Endodermal cell (in vitro differentiated cells): ENCODE measurements at regions not wholly inside any gene's neighbourhood (a gene's known extent, or its start where the extent isn't known, plus 50 kb on each side); places are given as distances from the start of the nearest gene placed in this dataset.

ENCODE experiments used
- DNase-seq: peaks from one replicate; pipeline ENCODE4 v3.0.0-alpha.2; 2017
- H3K27ac ChIP-seq: 2 replicates; pipeline ENCODE4 v1.5.1; 2013; ENCODE audit warnings: mild to moderate bottlenecking, low read depth, low read length, moderate library complexity
- H3K27me3 ChIP-seq: 2 replicates; pipeline ENCODE4 v1.6.1; 2013; ENCODE audit warnings: mild to moderate bottlenecking, low read length, moderate library complexity; ENCODE audit not compliant: insufficient read depth, control insufficient read depth, poor library complexity, severe bottlenecking
- H3K36me3 ChIP-seq: 2 replicates; pipeline ENCODE4 v1.7.0; 2013; ENCODE audit warnings: mild to moderate bottlenecking, low read length, moderate library complexity; ENCODE audit not compliant: control insufficient read depth, insufficient read depth
- H3K4me1 ChIP-seq: one replicate; pipeline ENCODE4 v1.7.0; 2013; ENCODE audit warnings: low read length; ENCODE audit not compliant: control insufficient read depth, insufficient read depth
- H3K4me3 ChIP-seq: 2 replicates; pipeline ENCODE4 v1.5.1; 2013; ENCODE audit warnings: mild to moderate bottlenecking, low read length, moderate library complexity
- H3K9ac ChIP-seq: 2 replicates; pipeline ENCODE4 v1.6.1; 2013; ENCODE audit warnings: mild to moderate bottlenecking, low read length, moderate library complexity; ENCODE audit not compliant: poor library complexity, severe bottlenecking; ENCODE audit errors: extremely low read depth
- H3K9me3 ChIP-seq: 2 replicates; pipeline ENCODE4 v1.6.1; 2013; ENCODE audit warnings: mild to moderate bottlenecking, low read length, moderate library complexity; ENCODE audit not compliant: control insufficient read depth
- H3K27ac Mint-ChIP-seq: 2 replicates; pipeline ENCODE4 v1.8.0; 2020; ENCODE audit warnings: mixed read lengths
- H3K27me3 Mint-ChIP-seq: 2 replicates; pipeline ENCODE4 v1.8.0; 2021; ENCODE audit warnings: mild to moderate bottlenecking, mixed read lengths; ENCODE audit not compliant: insufficient read depth
- H3K36me3 Mint-ChIP-seq: 2 replicates; pipeline ENCODE4 v1.8.0; 2020; ENCODE audit warnings: low read depth, mixed read lengths
- H3K4me1 Mint-ChIP-seq: 2 replicates; pipeline ENCODE4 v1.8.0; 2020; ENCODE audit warnings: mixed read lengths
- H3K4me3 Mint-ChIP-seq: 2 replicates; pipeline ENCODE4 v1.8.0; 2020; ENCODE audit warnings: mild to moderate bottlenecking, moderate library complexity, mixed read lengths
- H3K9me3 Mint-ChIP-seq: 2 replicates; pipeline ENCODE4 v1.8.0; 2020; ENCODE audit warnings: mild to moderate bottlenecking, mixed read lengths
- CTCF ChIP-seq: fragments of 200-600 bp; sonication (generic); conservative IDR thresholded peaks from 2 replicates; pipeline ENCODE4 v1.5.0; 2021; ENCODE audit warnings: antibody characterized with exemption, mild to moderate bottlenecking
- WGBS, 2 experiments: methylation state at CpG; one replicate each; pipeline versions ENCODE4 v1.1.5 to v1.1.7; 2013; ENCODE audit warnings: missing lambda C conversion rate in 2 of 2, mixed read lengths in 1 of 2; ENCODE audit not compliant: insufficient coverage in 1 of 2, insufficient read length in 1 of 2; 5-methylcytosine and 5-hydroxymethylcytosine counted together

DNA sequence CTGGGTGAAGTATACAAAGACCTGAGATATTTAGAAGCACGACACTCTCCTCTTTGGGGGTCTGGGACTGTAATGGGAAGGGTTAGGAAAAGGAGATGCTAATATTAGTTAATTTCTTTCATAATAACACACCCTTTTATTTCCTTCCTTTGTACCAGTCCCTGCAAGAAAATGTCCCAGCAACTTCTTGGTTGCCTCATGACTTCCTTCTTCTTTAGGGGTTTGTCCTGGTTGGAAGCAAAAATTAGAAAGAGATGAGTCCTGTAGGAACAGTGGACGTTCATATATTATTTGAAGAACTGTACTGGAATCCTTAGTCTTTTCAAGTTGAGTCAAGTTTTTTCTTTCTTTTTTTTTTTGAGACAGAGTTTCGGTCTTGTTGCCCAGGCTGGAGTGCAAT is 227.8 kb upstream of the TBL1XR1 start:
- no peak overlapping the region for H3K4me3 Mint-ChIP-seq
- H3K27me3 Mint-ChIP-seq: no peaks in the 10 kb centered on the region
- H3K36me3 Mint-ChIP-seq: no peaks in the 10 kb centered on the region
- H3K4me3 ChIP-seq: no peak overlapping the region
- no peak overlapping the region for H3K27ac ChIP-seq
- H3K9me3 Mint-ChIP-seq: no peaks in the 10 kb centered on the region
- no peak overlapping the region for H3K27ac Mint-ChIP-seq
- no peak overlapping the region for H3K9ac ChIP-seq
- H3K4me1 Mint-ChIP-seq: peaks cover 25% of the 10 kb centered on the region
- WGBS, 2 experiments: 84% methylated on average over 3 of the region's 3 CpGs; no CpG with 5 or more reads in 1 of the 2 experiments
- TF ChIP-seq CTCF: no peak
- H3K4me1 ChIP-seq: peaks cover 11% of the 10 kb centered on the region
- no peak for DNase-seq
- no peaks in the 10 kb centered on the region for H3K27me3 ChIP-seq
- H3K36me3 ChIP-seq: no peaks in the 10 kb centered on the region
- no peaks in the 10 kb centered on the region for H3K9me3 ChIP-seq

- Histone ChIP-seq H3K36me3 (no peaks in the 10 kb centered on the region), H3K4me3 (no peak overlapping the region), H3K4me1 (peaks cover 11% of the 10 kb centered on the region), H3K27me3 (no peaks in the 10 kb centered on the region), H3K9me3 (no peaks in the 10 kb centered on the region), H3K27ac (no peak overlapping the region), H3K9ac (no peak overlapping the region)
- Mint-ChIP-seq H3K9me3 (no peaks in the 10 kb centered on the region), H3K27me3 (no peaks in the 10 kb centered on the region), H3K27ac (no peak overlapping the region), H3K4me3 (no peak overlapping the region), H3K4me1 (peaks cover 37% of the 10 kb centered on the region), H3K36me3 (no peaks in the 10 kb centered on the region)
- no peak for DNase-seq
- 94 to 100% methylated on average over 1 to 3 of the region's 3 CpGs for WGBS, 2 experiments
- no peak for TF ChIP-seq CTCF
Observed at GRCh38 chr3:177426106-177426877, 229.0 kb upstream of the TBL1XR1 start.

DNA sequence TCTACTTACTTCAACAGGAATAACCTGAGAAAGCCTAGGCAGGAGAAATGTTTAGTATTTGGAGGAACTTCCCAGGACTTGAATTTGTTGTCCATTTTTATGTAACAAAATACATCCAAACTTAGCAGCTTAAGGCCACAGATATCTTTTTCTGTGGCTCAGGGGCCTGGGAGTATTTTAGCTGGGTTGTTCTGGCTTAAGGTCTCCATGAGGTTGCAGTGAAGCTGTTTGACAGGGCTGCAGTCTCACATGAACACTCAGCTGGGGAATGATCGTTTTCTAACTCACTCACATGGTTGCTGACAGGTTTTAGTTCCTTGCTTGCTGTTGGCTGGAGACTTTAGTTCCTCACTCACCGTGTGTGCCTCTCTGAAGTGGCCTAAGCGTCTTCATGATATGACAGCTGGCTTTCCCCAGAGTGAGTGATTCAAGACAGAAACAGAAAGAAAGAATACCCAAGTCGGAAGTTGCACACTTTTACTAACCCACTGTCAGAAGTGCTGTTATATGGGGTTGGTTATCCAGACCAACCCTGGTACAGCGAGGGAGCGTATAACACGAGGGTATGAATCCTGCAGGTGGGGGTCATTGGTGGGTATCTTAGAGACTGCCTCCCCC is 229.7 kb upstream of the TBL1XR1 start:
- Mint-ChIP-seq H3K27ac (no peak overlapping the region), H3K4me3 (no peak overlapping the region), H3K27me3 (no peaks in the 10 kb centered on the region), H3K4me1 (peaks cover 44% of the 10 kb centered on the region), H3K36me3 (no peaks in the 10 kb centered on the region), H3K9me3 (no peaks in the 10 kb centered on the region)
- no peaks in the 10 kb centered on the region for H3K9me3 ChIP-seq
- no peak overlapping the region for H3K27ac ChIP-seq
- no peaks in the 10 kb centered on the region for H3K27me3 ChIP-seq
- no peak for TF ChIP-seq CTCF
- 95% methylated on average over 3 to 7 of the region's 7 CpGs for WGBS, 2 experiments
- H3K4me3 ChIP-seq: no peak overlapping the region
- peaks cover 17% of the 10 kb centered on the region for H3K4me1 ChIP-seq
- H3K36me3 ChIP-seq: no peaks in the 10 kb centered on the region
- no peak for DNase-seq
- no peak overlapping the region for H3K9ac ChIP-seq
